ENCODE measurements at regions not wholly inside any gene's neighbourhood (a gene's known extent, or its start where the extent isn't known, plus 50 kb on each side); places are given as distances from the start of the nearest gene placed in this dataset.

DNA sequence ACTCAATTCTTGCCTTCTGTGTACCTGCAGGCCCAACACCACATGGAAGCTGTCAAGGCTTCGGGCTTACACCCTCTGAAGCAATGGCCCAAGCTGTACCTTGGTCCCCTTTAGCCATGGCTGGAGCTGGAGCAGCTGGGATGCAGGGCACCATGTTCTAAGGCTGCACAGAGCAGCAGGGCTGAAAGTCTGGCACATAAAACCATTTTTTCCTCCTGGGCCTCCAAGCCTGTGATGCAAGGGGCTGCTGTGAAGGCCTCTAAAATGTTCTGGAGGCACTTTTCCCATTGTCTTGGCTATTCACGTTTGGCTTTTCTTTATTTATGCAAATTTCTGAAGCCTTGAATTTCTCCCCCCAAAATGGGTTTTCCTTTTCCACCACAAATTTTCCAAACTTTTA is 102.1 kb upstream of the SLC5A12 start:
- no peak overlapping the region for H3K27ac Mint-ChIP-seq
- POLR2A ChIA-PET = no interaction called here
- no peaks in the 10 kb centered on the region for H3K4me1 Mint-ChIP-seq
- ATAC-seq (ENCODE audit: low read depth) (no peak), DNase-seq (no peak)
- H3K27me3 Mint-ChIP-seq = no peaks in the 10 kb centered on the region
- H3K4me3 Mint-ChIP-seq = no peak overlapping the region
- H3K36me3 Mint-ChIP-seq = no peaks in the 10 kb centered on the region
- H3K9me3 Mint-ChIP-seq = peaks cover 19% of the 10 kb centered on the region

DNA sequence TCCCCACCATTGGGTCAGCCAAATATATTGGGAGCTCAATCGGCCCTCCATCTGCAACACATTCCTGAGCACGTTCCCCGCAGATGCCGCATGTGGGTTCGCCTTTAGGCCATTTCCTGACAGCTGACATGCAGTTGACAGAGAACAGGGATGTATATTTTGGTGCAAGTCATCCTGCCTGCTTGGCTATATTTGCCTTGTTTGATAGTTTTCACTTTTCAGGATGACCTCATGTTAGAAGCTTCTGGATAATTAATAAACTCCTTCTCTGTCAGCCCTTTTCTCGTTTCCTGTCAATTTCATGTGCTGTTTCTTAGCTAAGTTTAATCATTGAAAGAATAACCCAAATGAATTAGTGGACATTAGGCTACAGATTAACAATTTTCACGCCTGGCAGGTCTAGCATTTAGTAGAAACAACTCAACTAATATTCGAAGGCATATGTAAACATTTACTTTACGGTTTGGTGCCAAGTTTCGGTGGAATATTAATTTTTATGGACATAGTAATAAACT is 105.8 kb upstream of the SLC5A12 start:
- POLR2A ChIA-PET = no interaction called here
- Mint-ChIP-seq H3K9me3 (peaks cover 17% of the 10 kb centered on the region), H3K27me3 (no peaks in the 10 kb centered on the region), H3K4me1 (no peaks in the 10 kb centered on the region), H3K27ac (no peak overlapping the region), H3K36me3 (no peaks in the 10 kb centered on the region), H3K4me3 (no peak overlapping the region)
- ATAC-seq (ENCODE audit: low read depth) = no peak
- DNase-seq = no peak

DNA sequence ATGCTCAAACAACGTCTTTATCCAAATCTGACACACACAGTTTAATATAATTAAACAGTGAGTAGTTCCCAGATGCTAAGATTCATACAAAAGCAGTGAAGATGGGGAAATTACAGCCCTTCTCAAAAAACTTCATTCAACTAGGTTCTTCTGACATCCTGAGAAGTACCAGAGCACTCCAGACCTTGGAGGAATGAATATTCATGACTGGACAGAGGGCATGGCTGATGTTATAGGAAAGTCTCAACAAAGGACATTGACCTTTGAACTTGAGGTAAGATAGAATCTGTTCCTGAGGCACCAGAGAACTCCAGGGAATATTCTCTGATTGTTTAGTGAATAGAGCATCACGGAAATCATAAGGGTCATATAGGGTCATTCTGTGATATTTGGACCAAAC is 106.4 kb upstream of the SLC5A12 start:
- DNase-seq = no peak
- Mint-ChIP-seq H3K9me3 (peaks cover 12% of the 10 kb centered on the region), H3K4me3 (no peak overlapping the region), H3K27ac (no peak overlapping the region), H3K4me1 (no peaks in the 10 kb centered on the region), H3K36me3 (no peaks in the 10 kb centered on the region), H3K27me3 (no peaks in the 10 kb centered on the region)
- POLR2A ChIA-PET = no interaction called here
- ATAC-seq (ENCODE audit: low read depth) = no peak

DNA sequence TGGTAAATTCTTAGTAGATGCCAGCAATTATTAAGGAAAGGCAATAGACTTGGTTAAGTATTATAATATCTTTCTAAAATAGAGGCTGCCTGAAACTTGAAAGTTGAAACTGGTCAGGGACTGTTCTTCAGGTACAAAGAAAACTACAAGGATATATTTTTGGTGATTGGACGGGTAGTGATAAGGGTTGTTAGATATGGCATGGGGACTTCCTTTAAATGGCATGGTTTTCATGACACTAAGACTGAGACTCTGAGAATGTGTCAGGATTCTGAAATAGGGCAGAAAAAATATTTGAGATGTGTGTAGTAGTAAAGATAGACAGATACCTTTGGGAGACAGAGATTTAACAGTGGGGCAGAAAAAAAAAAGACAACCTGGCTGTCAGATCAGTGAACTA is 108.4 kb upstream of the SLC5A12 start:
- peaks cover 3% of the 10 kb centered on the region for H3K9me3 Mint-ChIP-seq
- H3K27me3 Mint-ChIP-seq = no peaks in the 10 kb centered on the region
- no peak overlapping the region for H3K27ac Mint-ChIP-seq
- POLR2A ChIA-PET = no interaction called here
- ATAC-seq (ENCODE audit: low read depth) = no peak
- no peaks in the 10 kb centered on the region for H3K4me1 Mint-ChIP-seq
- no peaks in the 10 kb centered on the region for H3K36me3 Mint-ChIP-seq
- DNase-seq = no peak
- no peak overlapping the region for H3K4me3 Mint-ChIP-seq

DNA sequence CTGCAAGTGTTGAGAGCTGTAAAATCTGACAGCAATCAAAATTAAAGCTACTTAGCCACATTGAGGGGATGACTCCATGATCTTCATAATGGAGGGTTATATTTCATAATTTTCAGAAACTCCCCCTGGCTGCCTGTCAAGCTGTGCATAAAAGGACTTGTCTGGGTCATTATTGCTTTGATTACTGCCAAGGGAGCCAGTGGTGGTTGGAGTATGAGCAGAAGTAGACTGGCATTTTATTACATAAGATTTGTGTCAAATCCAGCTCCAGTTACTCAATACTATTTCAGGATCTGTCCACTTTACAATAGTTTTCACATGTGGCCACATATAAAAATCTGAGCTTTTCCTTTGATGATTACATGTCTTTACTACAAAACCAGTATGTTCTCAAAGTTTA is 108.9 kb upstream of the SLC5A12 start:
- ATAC-seq (ENCODE audit: low read depth) (no peak), DNase-seq (no peak)
- Mint-ChIP-seq H3K36me3 (no peaks in the 10 kb centered on the region), H3K9me3 (peaks cover 2% of the 10 kb centered on the region), H3K4me3 (no peak overlapping the region), H3K27me3 (no peaks in the 10 kb centered on the region), H3K4me1 (no peaks in the 10 kb centered on the region), H3K27ac (no peak overlapping the region)
- POLR2A ChIA-PET = no interaction called here

DNA sequence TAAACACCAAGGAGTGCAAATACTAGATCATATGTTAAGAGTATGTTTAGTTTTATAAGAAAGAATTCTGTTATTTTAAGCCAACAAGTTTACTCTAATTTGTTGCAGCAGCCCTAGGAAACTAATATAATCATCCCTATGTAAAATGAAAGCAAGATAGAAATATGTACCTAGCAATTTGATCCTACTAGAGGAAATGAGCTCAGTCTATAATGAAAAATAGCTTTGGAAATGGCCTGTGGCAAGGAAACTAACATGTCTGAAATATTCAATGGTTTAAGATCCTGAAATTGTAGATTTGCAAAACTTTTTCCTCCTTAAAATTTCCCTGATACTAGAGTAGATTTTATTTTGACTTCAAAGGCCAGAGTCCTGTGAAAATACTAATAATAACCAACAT is 112.7 kb upstream of the SLC5A12 start:
- no peaks in the 10 kb centered on the region for H3K4me1 Mint-ChIP-seq
- H3K9me3 Mint-ChIP-seq = peaks cover 2% of the 10 kb centered on the region
- no peak overlapping the region for H3K27ac Mint-ChIP-seq
- no peak overlapping the region for H3K4me3 Mint-ChIP-seq
- POLR2A ChIA-PET = no interaction called here
- H3K27me3 Mint-ChIP-seq = no peaks in the 10 kb centered on the region
- ATAC-seq (ENCODE audit: low read depth) (no peak), DNase-seq (no peak)
- H3K36me3 Mint-ChIP-seq = no peaks in the 10 kb centered on the region

DNA sequence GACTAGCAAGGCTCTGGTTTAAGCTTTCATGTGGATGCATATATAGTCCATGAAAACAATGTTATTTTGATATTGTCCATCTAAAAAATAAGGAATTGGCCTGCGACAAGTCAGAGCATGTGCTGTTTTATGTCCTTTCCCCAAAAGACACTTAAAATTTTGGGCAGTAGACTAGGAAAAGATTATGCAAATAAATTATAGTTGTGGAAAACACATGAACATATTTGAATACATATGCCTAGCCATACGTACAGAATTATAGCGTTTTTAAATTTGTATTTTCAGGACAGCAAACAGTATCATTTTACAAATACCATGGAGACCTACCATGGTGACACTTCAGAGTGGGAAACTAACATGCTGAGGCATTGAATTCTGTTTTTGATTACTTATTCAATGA is 113.8 kb upstream of the SLC5A12 start:
- ATAC-seq (ENCODE audit: low read depth) (no peak), DNase-seq (no peak)
- POLR2A ChIA-PET = no interaction called here
- H3K36me3 Mint-ChIP-seq = no peaks in the 10 kb centered on the region
- no peak overlapping the region for H3K27ac Mint-ChIP-seq
- H3K9me3 Mint-ChIP-seq = no peaks in the 10 kb centered on the region
- no peaks in the 10 kb centered on the region for H3K27me3 Mint-ChIP-seq
- H3K4me3 Mint-ChIP-seq = no peak overlapping the region
- H3K4me1 Mint-ChIP-seq = no peaks in the 10 kb centered on the region

DNA sequence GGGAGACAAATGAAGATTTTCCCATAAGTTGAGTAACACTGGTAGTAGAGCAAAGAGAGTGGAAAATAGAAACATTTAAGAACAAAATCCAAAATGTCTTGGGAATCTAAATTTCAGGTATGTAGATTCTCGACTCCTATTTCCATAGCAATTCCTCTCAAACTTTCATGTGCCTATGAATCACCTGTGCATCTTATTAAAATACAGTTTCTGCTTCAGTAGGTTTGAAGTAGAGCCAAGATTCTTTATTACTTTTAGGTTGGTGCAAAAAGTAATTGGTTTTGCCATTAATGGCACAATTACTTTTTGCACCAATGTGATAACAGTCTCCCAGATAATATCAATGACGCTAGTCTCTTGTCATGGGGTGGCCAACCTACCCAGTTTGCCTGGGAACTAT is 115.3 kb upstream of the SLC5A12 start:
- H3K36me3 Mint-ChIP-seq = no peaks in the 10 kb centered on the region
- no peak overlapping the region for H3K27ac Mint-ChIP-seq
- no peaks in the 10 kb centered on the region for H3K4me1 Mint-ChIP-seq
- ATAC-seq (ENCODE audit: low read depth) (no peak), DNase-seq (no peak)
- POLR2A ChIA-PET = no interaction called here
- H3K4me3 Mint-ChIP-seq = no peak overlapping the region
- no peaks in the 10 kb centered on the region for H3K27me3 Mint-ChIP-seq
- peaks cover 2% of the 10 kb centered on the region for H3K9me3 Mint-ChIP-seq

DNA sequence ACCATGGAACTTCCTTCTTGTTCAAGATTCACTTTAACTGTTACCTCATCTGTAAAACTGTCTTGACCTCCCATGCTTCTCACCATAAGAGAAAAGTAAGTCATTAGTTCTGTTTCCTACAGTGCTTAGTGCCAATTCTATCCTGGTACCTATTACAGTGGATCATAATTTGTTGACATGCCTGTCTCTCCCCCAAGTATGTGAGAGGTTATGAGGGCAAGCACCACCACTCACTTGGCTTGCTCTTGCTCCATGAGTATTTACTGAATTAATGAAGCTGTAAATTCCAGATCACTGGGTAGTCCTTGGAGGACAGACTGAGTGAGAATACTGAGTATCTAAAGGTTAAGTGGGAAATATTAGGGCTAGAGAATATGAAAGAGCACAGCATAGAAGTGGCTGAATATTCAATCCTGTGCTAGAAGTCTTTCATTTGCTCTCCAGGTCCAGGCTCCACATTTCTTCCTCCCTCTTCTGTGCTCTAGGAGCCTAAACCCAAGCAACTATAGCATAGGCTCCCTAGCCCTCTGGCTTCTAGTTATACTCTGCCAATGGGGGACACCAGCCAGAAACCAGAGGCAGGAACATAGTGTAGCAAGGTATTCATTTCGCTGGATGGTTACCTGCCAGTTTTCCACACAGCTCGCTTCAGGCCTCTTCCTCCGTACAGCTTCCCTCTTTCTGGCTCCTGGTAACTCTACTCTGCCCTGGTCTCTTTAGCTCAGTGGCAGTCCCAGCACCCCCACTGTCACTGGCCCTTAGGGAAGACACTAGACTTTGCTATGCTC is 118.2 kb upstream of the SLC5A12 start:
- POLR2A ChIA-PET = no interaction called here
- H3K27ac Mint-ChIP-seq = peak overlapping the region; percentile 54
- ATAC-seq (ENCODE audit: low read depth) = no peak
- H3K9me3 Mint-ChIP-seq = peaks cover 2% of the 10 kb centered on the region
- no peaks in the 10 kb centered on the region for H3K4me1 Mint-ChIP-seq
- H3K36me3 Mint-ChIP-seq = no peaks in the 10 kb centered on the region
- no peaks in the 10 kb centered on the region for H3K27me3 Mint-ChIP-seq
- DNase-seq = no peak
- H3K4me3 Mint-ChIP-seq = no peak overlapping the region

DNA sequence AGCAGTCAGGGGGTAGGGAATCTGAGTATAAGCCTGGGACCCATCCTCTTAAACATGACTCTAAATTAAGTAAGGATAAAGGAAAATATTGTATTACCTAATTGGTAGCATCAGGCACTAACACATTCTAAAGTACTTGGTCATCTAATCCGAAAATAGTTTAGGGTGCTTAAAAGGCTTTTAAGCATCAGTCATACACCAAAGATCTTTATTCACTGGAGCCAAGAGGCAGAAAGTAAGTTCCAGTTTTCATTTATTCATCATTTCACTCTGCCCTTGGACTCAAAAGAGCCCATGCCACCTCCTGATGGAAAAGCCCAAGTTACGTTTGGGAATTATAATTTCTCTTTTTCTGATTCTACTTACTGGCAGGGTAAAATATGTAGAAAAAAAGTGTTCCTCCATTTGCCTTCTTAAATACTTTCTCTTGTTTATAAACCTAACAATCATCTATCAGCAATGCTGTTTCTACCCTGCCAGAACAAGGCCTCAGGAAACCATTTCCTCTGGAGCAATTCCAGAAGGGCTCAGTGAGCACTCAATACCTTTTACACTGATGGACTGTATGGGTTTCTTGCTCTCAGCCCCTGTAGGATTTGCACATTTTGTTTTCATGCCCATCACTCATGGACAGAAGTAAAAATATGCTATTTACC is 120.1 kb upstream of the SLC5A12 start:
- ATAC-seq (ENCODE audit: low read depth) (no peak), DNase-seq (no peak)
- H3K36me3 Mint-ChIP-seq = no peaks in the 10 kb centered on the region
- no peaks in the 10 kb centered on the region for H3K4me1 Mint-ChIP-seq
- H3K27ac Mint-ChIP-seq = no peak overlapping the region
- no peak overlapping the region for H3K4me3 Mint-ChIP-seq
- POLR2A ChIA-PET = no interaction called here
- H3K9me3 Mint-ChIP-seq = peaks cover 2% of the 10 kb centered on the region
- no peaks in the 10 kb centered on the region for H3K27me3 Mint-ChIP-seq

DNA sequence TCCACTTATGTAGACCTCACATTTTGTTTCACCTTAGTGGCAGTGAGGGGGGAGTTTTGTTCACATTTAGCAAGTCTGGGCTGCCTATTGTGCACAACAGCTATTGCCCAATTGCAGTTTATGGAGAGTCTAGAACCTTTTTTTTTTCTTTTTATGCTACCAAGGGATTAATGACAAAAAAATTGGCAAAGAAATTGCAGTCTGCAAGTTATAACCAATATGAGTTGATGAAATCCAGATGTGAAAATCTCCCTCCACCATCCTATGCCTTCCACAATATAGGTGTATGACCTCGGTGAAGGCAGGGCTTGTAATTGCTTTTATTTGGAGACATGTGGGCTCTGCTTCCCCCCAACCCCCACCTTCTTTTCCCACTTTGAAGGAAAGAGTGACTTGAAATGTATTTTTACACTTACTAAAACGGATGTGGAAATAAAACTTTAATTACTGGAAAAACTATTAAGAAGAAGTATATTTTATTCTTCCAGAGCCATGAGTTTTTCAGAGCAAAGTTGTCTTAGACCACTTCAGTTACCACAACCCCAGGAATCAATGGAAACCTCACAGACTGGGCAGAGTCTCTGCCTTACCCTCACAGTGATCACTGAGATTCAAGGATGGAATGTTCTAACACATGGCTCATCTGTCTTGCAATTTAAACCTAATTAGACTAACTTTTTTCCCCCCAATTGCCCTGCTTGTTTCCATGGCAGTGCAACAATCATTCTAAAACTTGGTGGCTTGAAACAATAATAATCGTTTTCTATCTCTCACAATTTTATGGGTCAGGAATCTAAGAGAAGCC is 120.8 kb upstream of the SLC5A12 start:
- Mint-ChIP-seq H3K4me3 (no peak overlapping the region), H3K36me3 (no peaks in the 10 kb centered on the region), H3K9me3 (peaks cover 2% of the 10 kb centered on the region), H3K27ac (no peak overlapping the region), H3K27me3 (no peaks in the 10 kb centered on the region), H3K4me1 (no peaks in the 10 kb centered on the region)
- no peak for DNase-seq
- no peak for ATAC-seq (ENCODE audit: low read depth)
- POLR2A ChIA-PET = no interaction called here

DNA sequence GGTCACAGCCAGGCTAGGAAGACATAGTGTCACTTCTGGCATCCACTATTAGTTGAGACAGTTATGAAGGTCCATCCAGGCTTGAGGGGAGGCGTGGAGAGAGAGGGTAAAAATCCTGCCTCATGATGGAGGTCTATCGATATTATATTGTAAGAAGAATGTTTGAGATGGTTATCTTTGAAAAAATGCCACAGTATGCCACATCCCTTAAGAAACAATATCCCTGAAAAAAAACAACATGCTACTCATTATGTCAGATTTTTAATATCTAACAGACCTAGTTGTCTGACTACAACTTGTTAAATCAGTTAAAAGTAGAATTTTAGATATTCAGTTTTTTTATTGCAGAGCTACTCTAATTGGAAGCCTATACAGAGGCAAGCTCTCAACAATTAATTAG is 121.7 kb upstream of the SLC5A12 start:
- Mint-ChIP-seq H3K36me3 (no peaks in the 10 kb centered on the region), H3K27ac (no peak overlapping the region), H3K4me3 (no peak overlapping the region), H3K9me3 (peaks cover 2% of the 10 kb centered on the region), H3K27me3 (no peaks in the 10 kb centered on the region), H3K4me1 (no peaks in the 10 kb centered on the region)
- POLR2A ChIA-PET = no interaction called here
- ATAC-seq (ENCODE audit: low read depth) (no peak), DNase-seq (no peak)

DNA sequence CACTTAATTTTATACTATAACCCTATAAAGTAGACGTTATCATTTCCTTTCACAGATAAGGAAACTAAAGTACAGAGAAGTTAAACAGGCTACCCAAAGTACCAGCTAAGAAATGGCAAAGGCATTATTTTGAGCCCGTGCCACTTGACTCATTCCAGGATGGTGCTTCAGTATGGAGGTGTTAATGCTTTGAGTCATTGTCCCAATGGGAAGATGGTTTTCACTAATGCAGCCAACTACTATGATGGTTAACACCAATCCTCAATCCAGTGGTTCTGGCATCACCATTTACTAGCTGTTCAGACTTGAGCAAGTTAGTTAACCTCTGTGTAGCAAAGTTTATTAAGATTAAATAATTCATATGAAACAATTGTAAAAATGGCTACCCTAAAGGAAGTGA is 123.1 kb upstream of the SLC5A12 start:
- Mint-ChIP-seq H3K9me3 (peaks cover 2% of the 10 kb centered on the region), H3K4me1 (no peaks in the 10 kb centered on the region), H3K27me3 (no peaks in the 10 kb centered on the region), H3K4me3 (no peak overlapping the region), H3K36me3 (no peaks in the 10 kb centered on the region), H3K27ac (no peak overlapping the region)
- DNase-seq (no peak), ATAC-seq (ENCODE audit: low read depth) (no peak)
- POLR2A ChIA-PET = no interaction called here

DNA sequence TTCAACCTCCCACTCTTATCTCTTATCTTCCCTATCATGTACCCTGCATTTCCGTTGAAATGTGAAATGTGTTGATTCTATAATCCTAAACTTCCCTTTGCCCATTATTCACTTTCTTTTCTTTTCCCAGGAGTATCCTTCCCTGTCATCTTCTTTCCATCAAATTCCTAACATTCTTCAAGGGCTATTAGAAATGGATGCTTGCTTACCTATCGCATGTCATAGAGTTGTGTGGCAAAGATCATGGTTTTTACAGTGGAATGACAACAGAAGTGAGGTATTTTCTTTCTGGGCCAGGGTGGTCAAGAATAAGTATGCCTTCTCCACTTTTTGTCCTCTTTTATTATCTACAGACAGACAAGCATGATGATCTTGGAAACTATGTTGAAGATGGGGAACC is 124.4 kb upstream of the SLC5A12 start:
- POLR2A ChIA-PET = no interaction called here
- Mint-ChIP-seq H3K9me3 (peaks cover 3% of the 10 kb centered on the region), H3K4me3 (no peak overlapping the region), H3K4me1 (no peaks in the 10 kb centered on the region), H3K36me3 (no peaks in the 10 kb centered on the region), H3K27ac (no peak overlapping the region), H3K27me3 (no peaks in the 10 kb centered on the region)
- no peak for ATAC-seq (ENCODE audit: low read depth)
- DNase-seq = no peak
